RWPE2 (cell line): ENCODE measurements at regions not wholly inside any gene's neighbourhood (a gene's known extent, or its start where the extent isn't known, plus 50 kb on each side); places are given as distances from the start of the nearest gene placed in this dataset.
"Not testable (repeated sequence)": the region's sequence is repeated elsewhere in the genome, so short reads cannot be mapped to it uniquely, and the experiment has no call there.

Experiments
- ATAC-seq: fragments of 200-7000 bp; cut with Tn5 transposase; 3 replicates; pipeline ENCODE4 v1.9.1; 2021; ENCODE audit warnings: low read depth
- DNase-seq: peaks from one replicate; pipeline ENCODE4 v3.0.0-alpha.2; 2020; ENCODE audit warnings: low spot score
- H3K27ac ChIP-seq: fragments of 450-650 bp; 2 replicates; pipeline ENCODE4 v1.5.1; 2017; ENCODE audit warnings: mild to moderate bottlenecking; ENCODE audit not compliant: poor library complexity, severe bottlenecking
- H3K27me3 ChIP-seq: fragments of 250-450 bp; sonication (Bioruptor Pico); 2 replicates; pipeline ENCODE4 v1.5.1; 2021; ENCODE audit warnings: mild to moderate bottlenecking, moderate library complexity; ENCODE audit not compliant: insufficient read depth, poor library complexity, severe bottlenecking
- H3K36me3 ChIP-seq: fragments of 250-450 bp; sonication (Bioruptor Pico); 2 replicates; pipeline ENCODE4 v1.5.1; 2020; ENCODE audit warnings: low read depth, mild to moderate bottlenecking, moderate library complexity
- H3K4me1 ChIP-seq: fragments of 250-450 bp; sonication (Bioruptor Pico); 2 replicates; pipeline ENCODE4 v1.5.1; 2021; ENCODE audit warnings: mild to moderate bottlenecking, moderate library complexity; ENCODE audit not compliant: insufficient read depth, poor library complexity, severe bottlenecking
- H3K4me3 ChIP-seq: fragments of 250-450 bp; sonication (Bioruptor Pico); 2 replicates; pipeline ENCODE4 v1.5.1; 2021; ENCODE audit warnings: mild to moderate bottlenecking, moderate library complexity; ENCODE audit not compliant: severe bottlenecking
- H3K9me3 ChIP-seq: fragments of 250-450 bp; sonication (Bioruptor Pico); 2 replicates; pipeline ENCODE4 v1.5.1; 2021; ENCODE audit warnings: mild to moderate bottlenecking, moderate library complexity; ENCODE audit not compliant: severe bottlenecking
- CTCF ChIP-seq: fragments of 450-650 bp; IDR thresholded peaks from one replicate; pipeline ENCODE4 v1.5.1; 2017; ENCODE audit warnings: mild to moderate bottlenecking, moderate library complexity; ENCODE audit not compliant: poor library complexity, severe bottlenecking

DNA sequence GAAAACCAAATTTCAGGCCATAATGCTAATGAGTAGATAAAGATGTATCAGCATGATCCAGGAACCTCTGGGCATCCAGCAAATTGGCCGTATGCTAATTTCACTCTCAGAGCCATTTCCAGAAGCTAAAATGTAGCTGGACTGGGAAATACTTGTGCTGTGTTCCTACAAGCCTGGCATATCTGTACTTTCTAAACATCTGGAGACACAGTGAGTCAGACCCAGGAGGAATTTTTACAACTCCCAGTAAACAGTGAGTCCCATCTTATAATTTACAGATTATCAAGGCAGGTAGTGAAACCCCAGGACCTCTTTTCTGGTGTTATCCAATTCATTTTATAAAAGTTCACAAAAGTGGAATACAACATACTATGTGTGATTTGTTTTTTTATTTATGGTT is 683.0 kb upstream of the ADGRB3 start:
- ATAC-seq: peak; percentile 78

DNA sequence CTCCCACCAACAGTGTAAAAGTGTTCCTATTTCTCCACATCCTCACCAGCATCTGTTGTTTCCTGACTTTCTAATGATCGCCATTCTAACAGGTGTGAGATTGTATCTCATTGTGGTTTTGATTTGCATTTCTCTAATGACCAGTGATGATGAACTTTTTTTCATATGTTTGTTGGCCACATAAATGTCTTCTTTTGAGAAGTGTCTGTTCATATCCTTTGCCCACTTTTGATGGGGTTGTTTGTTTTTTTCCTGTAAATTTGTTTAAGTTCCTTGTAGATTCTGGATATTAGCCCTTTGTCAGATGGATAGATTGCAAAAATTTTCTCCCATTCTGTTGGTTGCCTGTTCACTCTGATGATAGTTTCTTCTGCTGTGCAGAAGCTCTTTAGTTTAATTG is 687.3 kb upstream of the ADGRB3 start:
- H3K4me1 ChIP-seq, ATAC-seq, H3K27ac ChIP-seq, H3K36me3 ChIP-seq, H3K9me3 ChIP-seq, H3K27me3 ChIP-seq, DNase-seq, H3K4me3 ChIP-seq: not testable (repeated sequence)

More for the DNA sequence above, 683.0 kb upstream of the ADGRB3 start:
- Histone ChIP-seq H3K4me3 (no peak overlapping the region), H3K27me3 (no peaks in the 10 kb centered on the region), H3K9me3 (no peaks in the 10 kb centered on the region), H3K36me3 (no peaks in the 10 kb centered on the region), H3K27ac (no peak overlapping the region), H3K4me1 (no peaks in the 10 kb centered on the region)
- TF ChIP-seq CTCF: no peak
- no peak for DNase-seq

- ATAC-seq: no peak
- no peak for TF ChIP-seq CTCF
Observed at GRCh38 chr6:67935976-67936477, 699.1 kb upstream of the ADGRB3 start.

GRCh38 chr6:67933278-67933677 is 701.8 kb upstream of the ADGRB3 start:
- no peaks in the 10 kb centered on the region for H3K27me3 ChIP-seq
- no peaks in the 10 kb centered on the region for H3K36me3 ChIP-seq
- peak; percentile 36 for TF ChIP-seq CTCF
- H3K9me3 ChIP-seq: no peaks in the 10 kb centered on the region
- no peak overlapping the region for H3K27ac ChIP-seq
- no peak overlapping the region for H3K4me3 ChIP-seq
- ATAC-seq (no peak), DNase-seq (no peak)
- no peaks in the 10 kb centered on the region for H3K4me1 ChIP-seq

More at GRCh38 chr6:67935976-67936477, 699.1 kb upstream of the ADGRB3 start:
- no peak overlapping the region for H3K27ac ChIP-seq
- no peaks in the 10 kb centered on the region for H3K27me3 ChIP-seq
- H3K4me3 ChIP-seq: no peak overlapping the region
- H3K36me3 ChIP-seq: no peaks in the 10 kb centered on the region
- no peak for DNase-seq
- H3K4me1 ChIP-seq: no peaks in the 10 kb centered on the region
- no peaks in the 10 kb centered on the region for H3K9me3 ChIP-seq

GRCh38 chr6:67922588-67922987 is 712.5 kb upstream of the ADGRB3 start:
- ATAC-seq, H3K9me3 ChIP-seq, H3K27me3 ChIP-seq, H3K4me1 ChIP-seq, DNase-seq, H3K27ac ChIP-seq, H3K36me3 ChIP-seq, H3K4me3 ChIP-seq: not testable (repeated sequence)

DNA sequence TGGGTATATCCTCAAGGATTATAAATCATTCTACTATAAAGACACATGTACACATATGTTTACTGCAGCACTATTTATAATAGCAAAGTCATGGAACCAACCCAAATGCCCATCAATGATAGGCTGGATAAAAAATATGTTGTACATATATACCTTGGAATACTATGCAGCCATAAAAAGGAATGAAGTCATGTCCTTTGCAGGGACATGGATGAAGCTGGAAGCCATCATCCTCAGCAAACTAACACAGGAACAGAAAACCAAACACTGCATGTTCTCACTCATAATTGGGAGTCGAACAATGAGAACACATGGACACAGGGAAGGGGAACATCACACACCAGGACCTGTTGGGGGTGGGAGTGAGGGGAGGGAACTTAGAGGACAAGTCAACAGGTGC is 715.0 kb upstream of the ADGRB3 start:
- H3K4me3 ChIP-seq, H3K27me3 ChIP-seq, ATAC-seq, H3K36me3 ChIP-seq, H3K27ac ChIP-seq, H3K4me1 ChIP-seq, H3K9me3 ChIP-seq, DNase-seq: not testable (repeated sequence)
